ENCODE measurements at regions not wholly inside any gene's neighbourhood (a gene's known extent, or its start where the extent isn't known, plus 50 kb on each side); places are given as distances from the start of the nearest gene placed in this dataset.

GRCh38 chr11:36854875-36855274 lies 256.8 kb upstream of the RAG2 start:
- TF ChIP-seq ZFX (IDR thresholded peaks at IDR 0.05) (no peak), MAX (IDR thresholded peaks at IDR 0.05) (no peak), CTCF (IDR thresholded peaks at IDR 0.05 in 2 of 3, conservative IDR thresholded peaks at IDR 0.05 in 1 of 3; ENCODE audit: borderline replicate concordance in 1 of 3, insufficient read depth in 1 of 3, low read depth in 2 of 3, low read length in 2 of 3) (no peak)
- BruUV-seq (replicated peaks): no TSS peak
- ATAC-seq (no peak), DNase-seq (ENCODE audit: low read depth, low spot score) (no peak)
- Histone ChIP-seq H3K9me2 (ENCODE audit: insufficient read depth) (no peaks in the 10 kb centered on the region), H3K36me3 (ENCODE audit: control insufficient read depth in 1 of 2, insufficient read depth in 2 of 2, low read length in 2 of 2) (no peaks in the 10 kb centered on the region), H3K9ac (ENCODE audit: low read length) (no peak overlapping the region), H2AFZ (ENCODE audit: low read depth, low read length, poor library complexity, severe bottlenecking) (no peak overlapping the region), H3K4me2 (ENCODE audit: low read length) (no peak overlapping the region), H3K4me1 (ENCODE audit: control insufficient read depth in 1 of 2, insufficient read depth in 2 of 2, low read length in 2 of 2) (no peaks in the 10 kb centered on the region), H3K9me3 (ENCODE audit: control insufficient read depth in 1 of 2, insufficient read depth in 1 of 2, low read depth in 1 of 2, low read length in 2 of 2) (no peaks in the 10 kb centered on the region), H3K4me3 (replicated peaks in 1 of 2; ENCODE audit: low read depth in 1 of 2, low read length in 2 of 2) (no peak overlapping the region), H3K27me3 (ENCODE audit: insufficient read depth, low read length) (no peaks in the 10 kb centered on the region), H4K20me1 (ENCODE audit: insufficient read depth) (no peaks in the 10 kb centered on the region), H3K79me2 (ENCODE audit: insufficient read depth, low read length) (no peaks in the 10 kb centered on the region), H3K27ac (ENCODE audit: low read depth, low read length) (no peak overlapping the region)
- ChIA-PET CTCF (no interaction called here), POLR2A (no interaction called here), RAD21 (ENCODE audit: low non-redundant PET in 1 of 2, low total read pairs in 2 of 2, uncharacterized antibody in 2 of 2, unreplicated experiment in 2 of 2) (no interaction called here)
- intact Hi-C loops (cut with micrococcal nuclease): no loop called here

- Histone ChIP-seq H3K27ac (ENCODE audit: low read depth, low read length) (no peak overlapping the region), H3K9me3 (ENCODE audit: control insufficient read depth in 1 of 2, insufficient read depth in 1 of 2, low read depth in 1 of 2, low read length in 2 of 2) (no peaks in the 10 kb centered on the region), H3K27me3 (ENCODE audit: insufficient read depth, low read length) (no peaks in the 10 kb centered on the region), H3K36me3 (ENCODE audit: control insufficient read depth in 1 of 2, insufficient read depth in 2 of 2, low read length in 2 of 2) (no peaks in the 10 kb centered on the region), H3K4me3 (replicated peaks in 1 of 2; ENCODE audit: low read depth in 1 of 2, low read length in 2 of 2) (no peak overlapping the region), H3K4me1 (ENCODE audit: control insufficient read depth in 1 of 2, insufficient read depth in 2 of 2, low read length in 2 of 2) (no peaks in the 10 kb centered on the region), H3K9ac (ENCODE audit: low read length) (no peak overlapping the region), H3K4me2 (ENCODE audit: low read length) (no peak overlapping the region), H4K20me1 (ENCODE audit: insufficient read depth) (no peaks in the 10 kb centered on the region), H2AFZ (ENCODE audit: low read depth, low read length, poor library complexity, severe bottlenecking) (no peak overlapping the region), H3K9me2 (ENCODE audit: insufficient read depth) (no peaks in the 10 kb centered on the region), H3K79me2 (ENCODE audit: insufficient read depth, low read length) (no peaks in the 10 kb centered on the region)
- no TSS peak for BruUV-seq (replicated peaks)
- intact Hi-C loops (cut with micrococcal nuclease): no loop called here
- ATAC-seq: no peak
- TF ChIP-seq JUND (IDR thresholded peaks at IDR 0.05) (no peak), MAX (IDR thresholded peaks at IDR 0.05) (no peak), ATF3 (IDR thresholded peaks at IDR 0.05) (no peak)
- TF ChIP-seq, protein P1, sequence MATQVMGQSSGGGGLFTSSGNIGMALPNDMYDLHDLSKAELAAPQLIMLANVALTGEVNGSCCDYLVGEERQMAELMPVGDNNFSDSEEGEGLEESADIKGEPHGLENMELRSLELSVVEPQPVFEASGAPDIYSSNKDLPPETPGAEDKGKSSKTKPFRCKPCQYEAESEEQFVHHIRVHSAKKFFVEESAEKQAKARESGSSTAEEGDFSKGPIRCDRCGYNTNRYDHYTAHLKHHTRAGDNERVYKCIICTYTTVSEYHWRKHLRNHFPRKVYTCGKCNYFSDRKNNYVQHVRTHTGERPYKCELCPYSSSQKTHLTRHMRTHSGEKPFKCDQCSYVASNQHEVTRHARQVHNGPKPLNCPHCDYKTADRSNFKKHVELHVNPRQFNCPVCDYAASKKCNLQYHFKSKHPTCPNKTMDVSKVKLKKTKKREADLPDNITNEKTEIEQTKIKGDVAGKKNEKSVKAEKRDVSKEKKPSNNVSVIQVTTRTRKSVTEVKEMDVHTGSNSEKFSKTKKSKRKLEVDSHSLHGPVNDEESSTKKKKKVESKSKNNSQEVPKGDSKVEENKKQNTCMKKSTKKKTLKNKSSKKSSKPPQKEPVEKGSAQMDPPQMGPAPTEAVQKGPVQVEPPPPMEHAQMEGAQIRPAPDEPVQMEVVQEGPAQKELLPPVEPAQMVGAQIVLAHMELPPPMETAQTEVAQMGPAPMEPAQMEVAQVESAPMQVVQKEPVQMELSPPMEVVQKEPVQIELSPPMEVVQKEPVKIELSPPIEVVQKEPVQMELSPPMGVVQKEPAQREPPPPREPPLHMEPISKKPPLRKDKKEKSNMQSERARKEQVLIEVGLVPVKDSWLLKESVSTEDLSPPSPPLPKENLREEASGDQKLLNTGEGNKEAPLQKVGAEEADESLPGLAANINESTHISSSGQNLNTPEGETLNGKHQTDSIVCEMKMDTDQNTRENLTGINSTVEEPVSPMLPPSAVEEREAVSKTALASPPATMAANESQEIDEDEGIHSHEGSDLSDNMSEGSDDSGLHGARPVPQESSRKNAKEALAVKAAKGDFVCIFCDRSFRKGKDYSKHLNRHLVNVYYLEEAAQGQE (IDR thresholded peaks at IDR 0.05; ENCODE audit: low read depth): no peak
- DNase-seq (ENCODE audit: low read depth, low spot score): no peak
- POLR2A ChIA-PET: no interaction called here
- CTCF ChIA-PET: no interaction called here
- RAD21 ChIA-PET (ENCODE audit: low non-redundant PET in 1 of 2, low total read pairs in 2 of 2, uncharacterized antibody in 2 of 2, unreplicated experiment in 2 of 2): no interaction called here
Observed at GRCh38 chr11:36848660-36849059, 250.6 kb upstream of the RAG2 start.
